HG03575 (cell line): ENCODE measurements at regions not wholly inside any gene's neighbourhood (a gene's known extent, or its start where the extent isn't known, plus 50 kb on each side); places are given as distances from the start of the nearest gene placed in this dataset.
"Not testable (repeated sequence)": the region's sequence is repeated elsewhere in the genome, so short reads cannot be mapped to it uniquely, and the experiment has no call there.

Source experiments
- ATAC-seq: cut with Tn5 transposase; IDR thresholded peaks from one replicate; pipeline ENCODE4 v1.9.1; 2021; ENCODE audit not compliant: unreplicated experiment, insufficient number of reproducible peaks, low FRiP score; ENCODE audit errors: extremely low read depth

DNA sequence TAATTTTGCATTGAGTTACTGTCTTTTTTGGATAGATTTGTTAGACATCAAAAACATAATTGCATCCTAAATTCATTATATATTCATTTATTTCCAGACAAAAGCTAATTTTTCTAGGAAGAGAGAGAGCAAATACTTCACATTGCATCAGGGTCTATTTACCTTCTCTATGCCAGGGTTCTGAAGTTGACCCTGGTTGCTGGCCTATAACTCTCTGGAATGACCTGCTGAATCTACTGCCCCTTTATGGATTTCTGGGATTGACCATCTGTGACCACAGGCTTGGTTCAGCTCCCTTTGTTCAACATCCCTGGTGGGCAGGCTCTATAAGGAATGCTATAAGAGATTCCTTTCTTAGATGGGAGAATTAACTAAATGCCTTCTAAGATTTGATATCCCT, 414.8 kb upstream of the STXBP6 start:
- no peak for ATAC-seq

DNA sequence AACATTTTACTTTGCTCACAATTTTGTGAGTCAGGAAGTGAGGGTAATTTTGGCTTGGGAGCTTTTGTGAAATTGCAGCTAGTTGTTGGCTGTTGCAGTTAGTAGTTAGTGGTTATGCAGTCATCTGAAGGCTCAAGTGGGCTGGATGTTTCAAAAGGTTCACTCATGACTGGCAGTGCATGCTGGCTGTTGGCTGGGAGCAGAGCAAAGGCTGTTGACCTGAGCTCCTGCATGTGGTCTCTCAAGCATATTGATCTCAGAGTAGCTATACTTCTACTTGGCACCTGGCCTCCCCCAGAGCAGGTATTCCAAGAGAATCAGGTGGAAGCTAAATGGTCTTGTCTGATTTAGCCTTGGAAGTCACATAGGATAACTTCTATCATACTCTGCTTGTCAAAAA, 414.1 kb upstream of the STXBP6 start:
- no peak for ATAC-seq

DNA sequence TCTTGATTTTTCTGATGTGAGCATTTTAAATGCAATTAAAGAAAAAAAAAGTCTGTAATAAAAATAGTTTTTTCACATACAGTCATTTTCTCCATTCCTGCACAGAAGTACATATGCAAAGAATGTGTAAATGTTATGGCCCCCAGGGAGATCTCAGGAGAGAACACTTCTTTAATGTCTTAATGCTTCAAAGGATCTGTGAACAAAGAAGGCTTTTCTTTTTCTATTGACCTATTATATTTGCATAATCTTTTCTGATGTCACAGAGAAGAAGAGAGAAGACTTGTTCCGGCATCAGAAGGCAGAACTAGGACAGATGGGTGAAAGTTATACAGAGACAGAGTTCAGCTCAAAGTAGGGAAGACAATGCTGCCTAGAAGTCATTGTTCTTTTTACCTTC, 413.5 kb upstream of the STXBP6 start:
- no peak for ATAC-seq

DNA sequence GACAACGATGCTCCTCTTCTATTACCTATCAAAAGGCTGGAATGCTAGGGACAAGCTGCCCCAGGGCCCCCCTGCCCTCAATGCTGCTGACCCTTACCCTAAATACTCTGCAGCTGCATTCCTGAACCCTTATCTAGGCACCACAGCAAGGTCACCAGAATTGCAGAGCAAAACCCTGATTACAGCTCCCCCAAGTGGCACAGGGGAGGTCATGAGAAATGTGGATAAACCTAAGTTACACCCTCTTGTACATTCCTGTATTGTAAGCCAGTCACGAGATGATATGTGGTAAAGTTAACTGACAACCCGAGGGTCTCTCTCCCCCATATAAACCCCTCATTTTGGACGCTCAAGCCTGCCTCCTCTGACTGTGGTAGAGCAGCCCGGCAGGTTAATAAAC, 411.8 kb upstream of the STXBP6 start:
- ATAC-seq = no peak

DNA sequence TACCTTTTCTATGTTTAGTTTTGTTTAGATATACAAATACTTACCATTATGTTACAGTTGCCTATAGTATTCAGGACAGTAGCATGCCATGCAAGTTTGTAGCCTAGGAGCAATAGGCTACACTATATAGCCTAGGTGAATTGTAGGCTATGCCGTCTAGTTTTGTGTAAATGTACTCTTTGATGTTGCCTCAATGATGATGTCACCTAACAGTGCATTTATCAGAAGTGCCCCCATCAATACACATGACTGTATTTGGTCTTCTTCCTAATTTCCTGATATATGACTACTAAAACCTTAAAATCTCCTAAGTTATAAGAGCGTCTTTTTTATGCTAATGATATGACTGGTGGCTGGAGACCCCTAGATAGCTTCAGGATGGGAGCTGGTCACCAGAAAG, 394.4 kb upstream of the STXBP6 start:
- ATAC-seq = no peak

DNA sequence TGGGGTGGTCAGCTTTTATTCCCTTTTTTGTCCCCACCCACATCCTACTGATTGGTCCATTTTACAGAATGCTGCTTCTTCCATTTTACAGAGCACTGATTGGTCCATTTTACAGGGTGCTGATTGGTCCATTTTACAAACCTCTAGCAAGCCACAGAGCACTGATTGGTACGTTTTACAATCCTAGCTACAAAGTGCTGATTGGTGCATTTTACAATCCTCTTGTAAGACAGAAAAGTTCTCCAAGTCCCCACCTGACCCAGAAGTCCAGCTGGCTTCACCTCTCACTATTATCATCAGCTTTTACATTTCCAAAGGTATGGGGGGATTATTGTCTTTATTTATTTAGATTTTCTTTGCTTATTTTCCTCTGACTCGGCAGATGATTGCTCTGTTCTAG, 390.4 kb upstream of the STXBP6 start:
- ATAC-seq = not testable (repeated sequence)

DNA sequence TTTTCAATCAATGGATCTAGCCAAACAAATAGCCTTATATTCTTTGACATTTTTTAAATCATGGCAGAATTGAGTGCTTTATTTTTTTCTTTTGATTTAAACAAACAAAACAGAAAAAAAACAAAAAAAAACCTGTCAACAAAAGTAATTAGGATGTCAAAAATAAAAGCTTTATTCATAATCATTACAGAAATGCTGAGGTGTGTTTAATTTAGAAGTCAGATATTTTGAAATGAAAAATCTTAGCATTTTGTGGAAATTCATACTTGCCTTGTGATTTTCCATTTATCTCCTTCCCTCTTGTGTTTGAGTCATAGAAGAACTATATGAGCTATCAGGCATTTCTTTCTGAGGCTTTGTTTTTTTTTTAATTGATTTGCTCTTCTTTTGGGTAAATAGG, 387.0 kb upstream of the STXBP6 start:
- no peak for ATAC-seq

DNA sequence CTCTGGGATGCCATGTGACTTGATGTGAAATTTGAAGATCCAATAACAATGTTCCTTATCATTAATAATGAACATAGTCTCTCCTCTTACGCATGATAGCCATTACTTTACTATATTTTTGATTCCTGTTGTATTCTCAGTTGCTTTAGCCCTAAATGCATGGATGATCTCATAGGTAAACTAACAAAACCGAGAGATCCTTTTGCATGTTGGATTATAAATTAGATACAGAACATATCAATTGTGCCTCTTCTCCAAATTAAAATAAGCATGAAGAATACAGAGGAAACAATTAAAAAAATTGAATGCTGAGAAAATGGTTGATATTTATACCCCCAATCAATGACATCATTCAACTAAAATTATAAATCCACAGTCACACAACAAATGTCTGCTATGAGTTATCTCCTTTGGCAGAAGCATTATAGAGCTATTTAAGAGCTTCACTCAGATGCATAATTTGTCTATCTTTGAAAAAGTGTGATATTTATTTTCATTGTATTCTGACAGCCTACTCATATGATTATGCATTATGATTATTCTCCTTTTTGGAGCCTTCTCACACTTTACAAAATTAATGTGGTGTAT, 386.4 kb upstream of the STXBP6 start:
- ATAC-seq = no peak

DNA sequence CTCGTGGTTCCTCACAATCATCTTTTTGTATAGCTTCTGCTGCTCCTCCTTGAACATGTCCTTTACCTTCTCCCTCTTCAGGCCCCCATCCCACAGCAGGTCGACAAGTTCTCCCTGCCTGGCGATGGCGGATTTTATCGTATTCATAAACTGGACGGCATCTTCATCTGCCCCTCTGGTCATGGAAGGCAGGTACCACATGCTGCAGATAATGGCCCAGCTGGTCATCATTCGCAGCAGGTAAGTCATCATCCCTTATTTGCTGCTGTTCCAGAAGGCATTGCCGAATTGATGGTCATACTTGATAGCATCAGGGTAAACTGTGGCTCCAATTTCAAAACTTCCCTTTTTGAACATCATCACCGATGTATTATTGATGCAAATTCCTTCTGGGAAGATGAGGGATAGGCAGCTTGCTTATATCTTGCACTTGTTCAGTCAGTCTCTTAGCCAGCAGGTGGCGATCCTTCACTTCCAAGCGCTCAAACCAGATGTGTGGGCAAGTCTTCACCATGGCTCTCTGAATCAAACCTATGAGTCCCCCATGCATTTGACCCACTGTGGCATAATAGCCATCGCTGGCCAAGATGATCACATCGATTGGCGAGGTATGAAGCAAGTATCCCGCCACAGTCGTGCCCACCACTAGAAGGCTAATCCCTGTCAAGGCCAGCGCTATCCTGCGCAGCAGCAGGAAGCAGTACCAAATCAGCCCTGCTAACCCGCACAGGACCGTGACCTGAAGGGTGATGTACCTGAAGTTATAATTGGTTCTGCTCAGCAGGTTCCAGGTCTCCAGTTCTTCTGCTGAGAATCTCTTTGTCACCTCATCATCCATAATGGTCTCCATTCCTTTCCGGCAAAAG, 381.5 kb upstream of the STXBP6 start:
- ATAC-seq = no peak

DNA sequence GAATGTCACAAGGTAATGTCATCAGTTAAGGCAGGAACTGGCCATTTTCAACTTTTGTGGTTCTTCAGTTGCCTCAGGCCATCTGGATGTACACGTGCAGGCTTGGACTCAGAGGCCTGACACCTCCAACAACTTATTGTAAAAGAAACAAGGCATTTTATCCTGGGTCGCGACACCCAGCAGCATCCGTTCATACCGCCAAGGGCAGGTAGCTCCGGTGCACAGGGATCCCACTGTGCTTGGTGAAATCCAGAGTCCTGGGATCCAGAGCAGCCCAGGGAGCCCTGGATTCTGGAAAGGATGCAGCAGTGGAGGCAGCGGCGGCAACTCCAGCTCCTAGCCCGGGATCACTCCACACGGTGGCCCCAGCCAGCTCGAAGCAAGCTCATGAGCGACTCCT, 380.9 kb upstream of the STXBP6 start:
- no peak for ATAC-seq

DNA sequence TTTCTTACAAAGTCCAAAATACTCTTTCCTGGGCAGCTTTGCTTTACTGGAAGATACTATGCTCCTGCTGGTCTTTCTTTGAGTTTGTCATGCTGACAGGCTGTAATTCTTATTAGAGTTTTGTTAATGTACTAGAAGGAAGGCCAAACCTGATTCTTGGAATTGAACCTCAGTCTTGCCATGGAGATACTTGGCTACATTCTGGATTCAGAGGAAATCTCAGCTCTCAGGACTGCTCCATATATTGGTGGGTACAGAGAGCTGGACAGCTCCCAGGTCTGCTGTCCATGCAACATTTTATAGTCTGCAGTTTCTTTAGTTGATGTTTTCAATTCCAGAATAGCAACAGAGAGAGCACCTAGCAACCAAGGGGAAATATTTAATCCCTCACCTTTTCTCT, 363.1 kb upstream of the STXBP6 start:
- no peak for ATAC-seq

DNA sequence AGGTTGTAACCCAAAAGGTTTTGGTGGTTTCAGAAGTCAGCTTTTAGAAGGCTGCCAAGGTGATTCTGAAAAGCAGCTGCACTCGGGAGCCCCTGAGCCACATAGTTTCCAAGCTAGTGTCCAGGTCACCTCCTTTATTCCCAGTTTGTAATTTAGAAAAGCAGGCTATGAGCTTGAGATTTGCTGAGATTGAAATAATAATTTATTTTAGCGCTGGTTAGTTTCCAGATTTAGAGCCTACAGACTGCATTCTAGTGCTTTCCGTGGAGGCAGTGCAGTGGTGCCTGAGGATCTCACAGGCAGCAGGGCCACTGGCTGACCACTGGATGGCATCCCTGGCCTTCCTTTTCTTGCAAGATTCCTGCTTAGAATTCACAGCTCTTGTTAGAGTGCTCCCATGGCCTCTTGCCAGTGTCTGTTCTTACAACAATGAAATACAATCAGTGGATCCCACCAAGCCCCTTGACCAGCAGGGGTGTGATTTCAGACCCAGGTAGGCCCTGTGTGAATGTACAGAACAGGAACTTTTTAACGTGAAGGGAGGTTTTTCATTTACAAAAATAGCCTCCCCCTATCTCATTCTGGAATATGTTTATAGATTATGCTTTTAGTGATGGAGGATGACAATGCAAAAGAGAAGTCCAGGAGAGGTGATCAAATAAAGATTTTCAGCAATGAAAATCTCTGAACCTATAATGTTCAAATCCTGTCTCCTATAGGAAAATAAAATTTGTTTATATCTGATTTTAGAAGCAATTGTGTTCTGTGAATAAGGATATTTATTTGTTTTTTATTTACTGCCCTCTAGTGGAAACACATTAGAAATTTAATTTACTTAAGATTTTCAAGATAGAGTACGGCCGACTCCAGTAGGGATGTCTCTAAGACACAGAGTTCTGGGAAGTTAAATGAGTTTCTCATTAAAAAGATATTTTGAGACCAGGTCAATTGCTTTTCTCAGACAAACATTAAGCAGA, 362.1 kb upstream of the STXBP6 start:
- no peak for ATAC-seq

DNA sequence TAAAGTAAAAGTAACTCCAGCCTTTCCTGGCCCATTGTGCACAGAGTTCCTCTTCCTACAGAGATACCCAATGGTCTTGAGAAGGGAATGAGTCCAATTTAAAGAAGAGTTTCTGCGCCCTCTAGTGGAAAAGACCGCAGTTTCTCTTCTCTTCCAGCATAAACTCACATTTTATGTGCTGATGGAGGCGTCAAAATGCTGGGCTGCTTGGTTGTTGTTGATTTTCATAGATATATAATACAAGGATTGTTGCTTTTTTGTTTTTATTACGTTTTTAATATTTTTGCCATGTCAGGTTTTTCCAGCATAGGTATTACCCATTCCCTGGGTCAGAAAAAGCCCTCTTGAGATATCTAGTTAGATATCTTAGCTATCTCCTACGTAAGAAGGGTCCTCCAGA, 356.9 kb upstream of the STXBP6 start:
- no peak for ATAC-seq

DNA sequence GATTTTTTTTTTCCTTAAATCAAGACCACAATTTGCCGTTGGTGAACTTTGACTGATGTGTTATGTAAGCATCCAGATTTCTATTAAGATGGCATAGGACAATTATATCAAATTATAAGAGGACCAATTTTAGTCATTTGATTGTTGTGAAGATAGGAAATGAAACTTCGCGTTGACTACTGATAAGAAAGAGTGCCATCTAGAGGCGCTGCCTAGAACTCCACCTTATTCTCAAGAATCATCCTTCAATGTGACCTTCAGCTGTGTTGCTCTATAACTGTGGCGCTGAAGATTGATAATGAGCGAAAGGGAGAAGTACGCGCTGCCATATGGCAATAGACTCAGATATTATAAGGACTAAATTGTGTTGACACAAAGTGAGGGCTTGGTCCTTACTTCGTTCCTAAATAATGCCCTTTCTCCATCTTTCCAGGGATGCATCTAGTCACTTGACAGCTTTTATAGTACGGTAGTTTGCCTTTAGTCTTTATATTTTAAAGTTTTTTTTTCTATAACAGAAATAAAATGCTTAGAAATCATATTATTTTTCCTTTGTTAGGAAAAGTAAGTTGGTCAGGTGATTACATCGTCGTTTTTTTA, 350.8 kb upstream of the STXBP6 start:
- ATAC-seq = no peak

DNA sequence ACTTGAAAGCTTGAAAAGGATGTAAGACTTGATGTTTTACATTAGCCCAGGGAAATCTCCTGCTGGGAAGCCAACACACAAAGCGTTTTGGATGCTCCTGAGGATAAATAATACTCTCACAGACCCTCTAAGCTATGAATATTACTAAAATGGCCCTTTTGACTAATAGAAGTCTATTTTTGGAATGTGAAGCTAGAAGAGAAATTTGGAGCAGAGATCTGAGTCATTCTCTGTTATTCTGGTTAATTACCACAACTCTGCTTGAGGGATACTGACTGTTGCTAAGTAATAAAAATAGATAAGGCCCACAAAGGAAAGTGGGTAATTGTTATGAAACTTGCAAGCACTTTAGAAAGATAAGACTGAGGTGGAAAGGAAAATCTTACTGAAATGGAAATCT, 346.2 kb upstream of the STXBP6 start:
- no peak for ATAC-seq

DNA sequence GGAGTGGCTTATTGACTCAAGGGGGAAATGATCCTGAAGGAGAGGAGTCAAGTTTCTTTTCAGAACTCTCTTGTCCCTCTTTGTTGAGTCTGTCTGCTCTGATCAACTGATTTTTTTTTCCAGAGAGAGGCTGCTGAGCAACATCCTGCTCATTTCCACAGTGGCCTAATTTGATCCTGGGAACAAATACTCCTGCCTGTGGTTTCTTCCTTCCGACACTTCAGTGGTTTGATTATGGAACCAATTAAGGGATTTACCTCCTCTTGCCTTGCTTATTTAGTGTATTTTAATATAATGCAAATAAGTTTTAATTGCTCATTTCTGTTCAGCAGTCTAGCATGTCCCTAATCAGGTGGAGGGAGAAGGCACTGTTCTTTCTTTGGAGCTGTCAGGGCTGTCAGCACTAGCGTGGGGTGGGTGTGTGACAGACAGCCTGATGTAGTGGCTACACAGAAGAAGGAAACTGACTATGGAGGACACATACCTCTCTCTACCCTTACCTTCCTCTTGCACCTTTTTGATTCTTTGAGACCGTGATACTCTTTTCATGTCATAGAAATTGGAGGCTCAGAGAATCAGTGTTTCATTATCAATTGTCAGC, 344.9 kb upstream of the STXBP6 start:
- no peak for ATAC-seq

DNA sequence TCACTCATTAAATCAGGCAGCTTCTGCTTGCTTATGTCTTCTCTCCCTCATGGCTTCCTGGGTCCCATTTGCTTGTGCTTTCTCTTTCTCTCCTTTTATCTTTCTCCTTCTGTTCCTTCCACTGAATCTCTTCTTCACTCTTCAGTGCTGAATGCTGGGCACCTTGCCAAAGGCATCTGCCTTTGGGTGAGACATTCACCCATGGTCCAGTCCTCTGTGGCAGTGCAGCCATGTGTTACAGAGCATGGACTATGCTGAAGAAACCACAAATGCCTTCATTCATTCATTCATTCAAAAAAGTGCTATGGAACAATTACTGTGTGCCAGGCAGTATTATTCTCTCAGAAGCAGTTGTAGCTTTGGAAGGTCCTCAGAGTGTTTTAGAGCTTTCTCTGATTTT, 344.4 kb upstream of the STXBP6 start:
- ATAC-seq = no peak

DNA sequence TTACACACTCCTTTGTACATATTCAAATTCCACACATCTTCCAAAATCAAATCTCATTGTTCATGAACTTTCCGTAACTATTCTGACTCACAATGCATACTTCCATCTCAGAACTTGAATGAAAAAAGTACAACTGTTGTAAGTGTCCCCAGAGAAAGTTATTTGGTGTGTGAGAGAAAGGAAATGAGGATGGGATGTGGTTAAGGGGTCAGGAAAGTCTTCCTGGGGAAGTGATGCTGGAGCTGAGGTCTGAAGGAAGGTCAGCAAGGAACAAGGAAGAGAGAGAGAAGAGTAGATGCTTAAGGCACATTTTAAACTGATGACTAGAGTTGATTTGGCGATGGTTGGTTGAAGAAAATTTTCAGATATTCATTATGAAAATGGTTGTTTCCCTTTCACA, 340.0 kb upstream of the STXBP6 start:
- ATAC-seq = no peak

DNA sequence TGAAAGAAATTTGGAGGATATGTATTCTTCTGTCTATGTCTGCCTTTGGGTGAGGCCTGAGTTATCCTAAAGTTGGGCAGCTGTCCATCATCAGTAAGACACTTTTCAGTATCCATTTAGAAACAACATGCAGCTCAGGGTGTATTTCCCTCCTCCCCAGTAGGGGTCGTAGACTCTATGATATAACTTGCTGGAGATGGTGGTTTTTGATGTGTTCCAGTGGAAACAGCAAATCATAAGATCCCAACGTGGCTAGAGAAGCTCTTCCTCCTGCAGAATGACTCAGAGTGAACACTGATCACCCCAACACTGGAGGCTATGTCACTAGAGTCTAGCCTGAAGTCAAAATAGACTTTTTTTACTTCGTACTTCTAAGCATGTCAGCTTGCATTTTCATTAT, 331.6 kb upstream of the STXBP6 start:
- no peak for ATAC-seq
